ENCODE measurements at regions not wholly inside any gene's neighbourhood (a gene's known extent, or its start where the extent isn't known, plus 50 kb on each side); places are given as distances from the start of the nearest gene placed in this dataset.
"Not testable (repeated sequence)": the region's sequence is repeated elsewhere in the genome, so short reads cannot be mapped to it uniquely, and the experiment has no call there.

DNA sequence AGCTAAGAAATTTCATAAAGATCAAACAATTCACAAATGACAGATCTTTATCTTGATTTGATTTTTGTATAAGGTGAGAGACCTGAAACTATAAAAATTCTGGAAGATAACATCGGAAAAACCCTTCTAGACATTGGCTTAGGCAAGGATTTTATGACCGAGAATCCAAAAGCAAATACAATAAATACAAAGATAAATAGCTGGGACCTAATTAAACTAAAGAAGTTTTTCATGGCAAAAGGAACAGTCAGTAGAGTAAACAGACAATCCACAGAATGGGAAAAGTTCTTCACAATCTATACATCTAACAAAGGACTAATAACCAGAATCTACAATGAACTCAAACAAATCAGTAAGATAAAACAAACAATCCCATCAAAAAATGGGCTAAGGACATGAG is 116.9 kb upstream of the BCHE start:
- Histone ChIP-seq H3K9me3 (ENCODE audit: control insufficient read depth in 2 of 3, insufficient read depth in 1 of 3, low read length in 3 of 3) (peaks cover 0 to 2% (median 0%) of the 10 kb centered on the region in 3 donors), H3K9ac (ENCODE audit: low read length in 3 of 3) (no peak overlapping the region), H3K27ac (ENCODE audit: low read depth in 2 of 2, low read length in 2 of 2) (no peak overlapping the region), H3K36me3 (ENCODE audit: control insufficient read depth in 2 of 3, insufficient read depth in 3 of 3, low read length in 3 of 3) (no peaks in the 10 kb centered on the region), H3K27me3 (ENCODE audit: control insufficient read depth, insufficient read depth, low read length) (no peaks in the 10 kb centered on the region), H3K4me3 (ENCODE audit: low read length in 3 of 3) (no peak overlapping the region), H3K4me1 (ENCODE audit: control insufficient read depth in 2 of 3, insufficient read depth in 2 of 3, low read depth in 1 of 3, low read length in 3 of 3) (no peaks in the 10 kb centered on the region)
- no peak for FAIRE-seq
- DNase-seq, result no peak
- TF ChIP-seq, protein P1, sequence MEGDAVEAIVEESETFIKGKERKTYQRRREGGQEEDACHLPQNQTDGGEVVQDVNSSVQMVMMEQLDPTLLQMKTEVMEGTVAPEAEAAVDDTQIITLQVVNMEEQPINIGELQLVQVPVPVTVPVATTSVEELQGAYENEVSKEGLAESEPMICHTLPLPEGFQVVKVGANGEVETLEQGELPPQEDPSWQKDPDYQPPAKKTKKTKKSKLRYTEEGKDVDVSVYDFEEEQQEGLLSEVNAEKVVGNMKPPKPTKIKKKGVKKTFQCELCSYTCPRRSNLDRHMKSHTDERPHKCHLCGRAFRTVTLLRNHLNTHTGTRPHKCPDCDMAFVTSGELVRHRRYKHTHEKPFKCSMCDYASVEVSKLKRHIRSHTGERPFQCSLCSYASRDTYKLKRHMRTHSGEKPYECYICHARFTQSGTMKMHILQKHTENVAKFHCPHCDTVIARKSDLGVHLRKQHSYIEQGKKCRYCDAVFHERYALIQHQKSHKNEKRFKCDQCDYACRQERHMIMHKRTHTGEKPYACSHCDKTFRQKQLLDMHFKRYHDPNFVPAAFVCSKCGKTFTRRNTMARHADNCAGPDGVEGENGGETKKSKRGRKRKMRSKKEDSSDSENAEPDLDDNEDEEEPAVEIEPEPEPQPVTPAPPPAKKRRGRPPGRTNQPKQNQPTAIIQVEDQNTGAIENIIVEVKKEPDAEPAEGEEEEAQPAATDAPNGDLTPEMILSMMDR (IDR thresholded peaks at IDR 0.05; ENCODE audit: borderline replicate concordance, extremely low read depth, insufficient read depth), result no peak
- intact Hi-C loops (cut with DNase I), result no loop called here

DNA sequence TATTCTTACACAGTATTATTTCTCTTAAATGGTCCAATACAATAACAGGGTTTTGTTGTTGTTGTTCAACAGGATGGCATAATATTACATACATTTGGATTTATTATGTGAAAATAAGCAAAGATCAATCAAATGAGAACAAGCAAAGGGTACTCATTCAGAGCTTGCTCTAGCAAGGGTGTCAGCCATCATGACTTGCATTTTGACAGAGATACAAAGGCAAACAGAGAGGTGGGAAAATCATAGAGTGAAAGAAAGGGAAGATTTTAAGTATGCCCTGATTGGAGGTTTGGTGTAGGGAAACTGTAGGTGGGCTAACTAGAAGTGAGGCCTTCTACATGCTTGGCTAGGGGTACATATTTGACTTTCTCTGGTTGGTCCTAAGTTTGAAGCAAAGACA is 109.1 kb upstream of the BCHE start:
- Histone ChIP-seq H3K36me3 (ENCODE audit: control insufficient read depth in 2 of 3, insufficient read depth in 3 of 3, low read length in 3 of 3) (no peaks in the 10 kb centered on the region), H3K9ac (ENCODE audit: low read length in 3 of 3) (no peak overlapping the region), H3K4me3 (ENCODE audit: low read length in 3 of 3) (no peak overlapping the region), H3K27ac (ENCODE audit: low read depth in 2 of 2, low read length in 2 of 2) (no peak overlapping the region), H3K4me1 (ENCODE audit: control insufficient read depth in 2 of 3, insufficient read depth in 2 of 3, low read depth in 1 of 3, low read length in 3 of 3) (no peaks in the 10 kb centered on the region), H3K9me3 (ENCODE audit: control insufficient read depth in 2 of 3, insufficient read depth in 1 of 3, low read length in 3 of 3) (peaks cover 0 to 2% (median 0%) of the 10 kb centered on the region in 3 donors), H3K27me3 (ENCODE audit: control insufficient read depth, insufficient read depth, low read length) (no peaks in the 10 kb centered on the region)
- DNase-seq (no peak), FAIRE-seq (no peak)
- intact Hi-C loops (cut with DNase I), result no loop called here
- TF ChIP-seq, protein P1 (IDR thresholded peaks at IDR 0.05; ENCODE audit: borderline replicate concordance, extremely low read depth, insufficient read depth), result no peak

DNA sequence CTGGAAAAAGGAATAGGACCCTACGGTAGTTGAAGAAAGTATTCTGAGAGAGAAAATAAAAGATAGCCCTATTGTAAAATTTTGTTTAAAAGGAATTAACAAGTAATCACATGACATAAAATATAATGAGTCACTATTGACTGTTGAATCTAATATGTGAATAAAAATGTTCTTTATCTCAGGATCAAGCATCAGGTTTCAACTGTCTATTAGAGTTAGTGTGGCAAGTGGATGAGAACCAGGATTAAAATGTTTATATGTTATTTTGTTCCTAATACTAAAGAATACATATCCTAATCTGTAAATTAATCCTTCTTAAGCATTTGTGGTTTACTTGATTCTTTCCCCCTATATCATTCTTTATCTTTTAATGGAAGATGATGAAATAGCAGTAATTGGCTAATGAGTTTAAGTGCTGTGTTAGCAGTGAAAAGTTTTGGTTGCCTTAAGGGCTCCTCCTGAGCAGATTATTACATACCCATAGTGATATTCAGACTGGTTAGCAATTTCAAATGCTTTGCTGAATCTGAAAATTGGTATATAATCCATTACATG is 101.8 kb upstream of the BCHE start:
- Histone ChIP-seq H3K9me3 (ENCODE audit: control insufficient read depth in 2 of 3, insufficient read depth in 1 of 3, low read length in 3 of 3) (no peaks in the 10 kb centered on the region), H3K4me1 (ENCODE audit: control insufficient read depth in 2 of 3, insufficient read depth in 2 of 3, low read depth in 1 of 3, low read length in 3 of 3) (no peaks in the 10 kb centered on the region), H3K36me3 (ENCODE audit: control insufficient read depth in 2 of 3, insufficient read depth in 3 of 3, low read length in 3 of 3) (no peaks in the 10 kb centered on the region), H3K27me3 (ENCODE audit: control insufficient read depth, insufficient read depth, low read length) (no peaks in the 10 kb centered on the region), H3K4me3 (ENCODE audit: low read length in 3 of 3) (no peak overlapping the region), H3K27ac (ENCODE audit: low read depth in 2 of 2, low read length in 2 of 2) (no peak overlapping the region), H3K9ac (ENCODE audit: low read length in 3 of 3) (no peak overlapping the region)
- TF ChIP-seq, protein P1 (IDR thresholded peaks at IDR 0.05; ENCODE audit: borderline replicate concordance, extremely low read depth, insufficient read depth), result no peak
- intact Hi-C loops (cut with DNase I), result no loop called here
- DNase-seq (no peak), FAIRE-seq (no peak)

- H3K27me3 ChIP-seq (ENCODE audit: control insufficient read depth, insufficient read depth, low read length); H3K9me3 ChIP-seq (ENCODE audit: control insufficient read depth in 2 of 3, insufficient read depth in 1 of 3, low read length in 3 of 3); H3K36me3 ChIP-seq (ENCODE audit: control insufficient read depth in 2 of 3, insufficient read depth in 3 of 3, low read length in 3 of 3); H3K27ac ChIP-seq (ENCODE audit: low read depth in 2 of 2, low read length in 2 of 2); FAIRE-seq; DNase-seq; H3K9ac ChIP-seq (ENCODE audit: low read length in 3 of 3); H3K4me1 ChIP-seq (ENCODE audit: control insufficient read depth in 2 of 3, insufficient read depth in 2 of 3, low read depth in 1 of 3, low read length in 3 of 3); intact Hi-C loops (cut with DNase I); H3K4me3 ChIP-seq (ENCODE audit: low read length in 3 of 3): not testable (repeated sequence)
These were observed 98.9 kb upstream of the BCHE start for GRCh38 chr3:165936081-165936480.

DNA sequence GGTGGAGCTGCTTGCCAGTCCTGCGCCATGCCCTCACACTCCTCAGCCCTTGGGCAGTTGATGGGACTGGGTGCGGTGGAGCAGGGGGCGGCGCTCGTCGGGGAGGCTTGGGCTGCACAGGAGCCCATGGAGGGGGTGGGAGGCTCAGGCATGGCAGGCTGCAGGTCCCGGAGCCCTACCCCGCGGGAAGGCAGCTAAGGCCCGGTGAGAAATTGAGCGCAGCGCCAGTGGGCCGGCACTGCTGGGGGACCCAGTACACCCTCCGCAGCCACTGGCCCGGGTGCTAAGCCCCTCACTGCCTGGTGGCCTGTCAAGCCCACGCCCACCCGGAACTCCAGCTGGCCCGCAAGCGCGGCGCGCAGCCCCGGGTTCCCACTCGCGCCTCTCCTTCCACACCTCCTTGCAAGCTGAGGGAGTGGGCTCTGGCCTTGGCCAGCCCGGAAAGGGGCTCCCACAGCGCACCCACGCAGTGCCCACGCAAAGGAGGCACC is 87.1 kb upstream of the BCHE start:
- FAIRE-seq; H3K36me3 ChIP-seq (ENCODE audit: control insufficient read depth in 2 of 3, insufficient read depth in 3 of 3, low read length in 3 of 3); H3K27ac ChIP-seq (ENCODE audit: low read depth in 2 of 2, low read length in 2 of 2); H3K4me3 ChIP-seq (ENCODE audit: low read length in 3 of 3); H3K27me3 ChIP-seq (ENCODE audit: control insufficient read depth, insufficient read depth, low read length); intact Hi-C loops (cut with DNase I); H3K9ac ChIP-seq (ENCODE audit: low read length in 3 of 3); H3K9me3 ChIP-seq (ENCODE audit: control insufficient read depth in 2 of 3, insufficient read depth in 1 of 3, low read length in 3 of 3); H3K4me1 ChIP-seq (ENCODE audit: control insufficient read depth in 2 of 3, insufficient read depth in 2 of 3, low read depth in 1 of 3, low read length in 3 of 3): not testable (repeated sequence)
- peak in 1 of 5 donors; percentile 60 for DNase-seq
